ENCODE measurements at regions not wholly inside any gene's neighbourhood (a gene's known extent, or its start where the extent isn't known, plus 50 kb on each side); places are given as distances from the start of the nearest gene placed in this dataset.

GRCh38 chr4:147362938-147363337, 118.0 kb upstream of the EDNRA start:
- no peak for TF ChIP-seq CTCF (IDR thresholded peaks at IDR 0.05; ENCODE audit: insufficient read depth, low read length)
- no peak for TF ChIP-seq POLR2AphosphoS5 (IDR thresholded peaks at IDR 0.05; ENCODE audit: low read depth)
- no peak for TF ChIP-seq GABPA (IDR thresholded peaks at IDR 0.05; ENCODE audit: low read depth)
- TF ChIP-seq SPI1 (IDR thresholded peaks at IDR 0.05; ENCODE audit: borderline replicate concordance, low read depth), result no peak
- TF ChIP-seq REST (IDR thresholded peaks at IDR 0.05; ENCODE audit: insufficient replicate concordance, low read depth), result no peak
